ENCODE measurements at regions not wholly inside any gene's neighbourhood (a gene's known extent, or its start where the extent isn't known, plus 50 kb on each side); places are given as distances from the start of the nearest gene placed in this dataset.

- no peak overlapping the region for H3K27ac ChIP-seq
- no peak for TF ChIP-seq CTCF (conservative IDR thresholded peaks at IDR 0.05)
Observed at GRCh38 chr6:4553387-4553786, 222.8 kb upstream of the CDYL start.

GRCh38 chr6:4550227-4550597, 226.0 kb upstream of the CDYL start:
- TF ChIP-seq CTCF (conservative IDR thresholded peaks at IDR 0.05), result no peak
- H3K27ac ChIP-seq, result no peak overlapping the region

- no peak for TF ChIP-seq CTCF (conservative IDR thresholded peaks at IDR 0.05)
- no peak overlapping the region for H3K27ac ChIP-seq
Observed at GRCh38 chr6:4549556-4550226, 226.5 kb upstream of the CDYL start.

GRCh38 chr6:4545893-4546292, 230.3 kb upstream of the CDYL start:
- no peak overlapping the region for H3K27ac ChIP-seq
- TF ChIP-seq CTCF (conservative IDR thresholded peaks at IDR 0.05), result no peak

- no peak for TF ChIP-seq CTCF (conservative IDR thresholded peaks at IDR 0.05)
Observed at GRCh38 chr6:4543596-4543995, 232.6 kb upstream of the CDYL start.

GRCh38 chr6:4533576-4533975, 242.6 kb upstream of the CDYL start:
- no peak overlapping the region for H3K27ac ChIP-seq
- no peak for TF ChIP-seq CTCF (conservative IDR thresholded peaks at IDR 0.05)

More at GRCh38 chr6:4543596-4543995, 232.6 kb upstream of the CDYL start:
- H3K27ac ChIP-seq, result no peak overlapping the region

- H3K27ac ChIP-seq, result no peak overlapping the region
- no peak for TF ChIP-seq CTCF (conservative IDR thresholded peaks at IDR 0.05)
Observed at GRCh38 chr6:4531406-4531805, 244.8 kb upstream of the CDYL start.

Measured in VCaP (cell line).